Left hindlimb (tissue), 1 donor: ENCODE measurements at regions not wholly inside any gene's neighbourhood (a gene's known extent, or its start where the extent isn't known, plus 50 kb on each side); places are given as distances from the start of the nearest gene placed in this dataset.
"Not testable (repeated sequence)": the region's sequence is repeated elsewhere in the genome, so short reads cannot be mapped to it uniquely, and the experiment has no call there.

ENCODE experiments used
- DNase-seq: peaks from one replicate; pipeline ENCODE4 v3.0.0-alpha.2; 2018

GRCh38 chr20:48350313-48350988 lies 477.3 kb downstream of the PREX1 start:
- DNase-seq: no peak

- no peak for DNase-seq
Observed at GRCh38 chr20:48349656-48350055, 478.1 kb downstream of the PREX1 start.

GRCh38 chr20:48348022-48348421 lies 479.8 kb downstream of the PREX1 start:
- DNase-seq: no peak

- DNase-seq: no peak
Observed at GRCh38 chr20:48342822-48343513, 484.8 kb downstream of the PREX1 start.

- DNase-seq: no peak
Observed at GRCh38 chr20:48340883-48341281, 486.9 kb downstream of the PREX1 start.

GRCh38 chr20:48339986-48340882 lies 487.6 kb downstream of the PREX1 start:
- no peak for DNase-seq

- peak; percentile 66 for DNase-seq
Observed at GRCh38 chr20:48339190-48339985, 488.4 kb downstream of the PREX1 start.

GRCh38 chr20:48338717-48339116 lies 489.1 kb downstream of the PREX1 start:
- no peak for DNase-seq

- no peak for DNase-seq
Observed at GRCh38 chr20:48336597-48336996, 491.2 kb downstream of the PREX1 start.

- DNase-seq: peak; percentile 51
Observed at GRCh38 chr20:48335308-48336050, 492.3 kb downstream of the PREX1 start.

- no peak for DNase-seq
Observed at GRCh38 chr20:48333707-48334106, 494.1 kb downstream of the PREX1 start.

GRCh38 chr20:48332555-48332954 lies 495.2 kb downstream of the PREX1 start:
- DNase-seq: no peak

- no peak for DNase-seq
Observed at GRCh38 chr20:48331518-48332286, 496.1 kb downstream of the PREX1 start.

GRCh38 chr20:48329676-48330664 lies 497.8 kb downstream of the PREX1 start:
- no peak for DNase-seq

- DNase-seq: no peak
Observed at GRCh38 chr20:48329031-48329615, 498.7 kb downstream of the PREX1 start.

GRCh38 chr20:48327848-48328247 lies 500.0 kb downstream of the PREX1 start:
- DNase-seq: not testable (repeated sequence)

GRCh38 chr20:48326868-48327267 lies 500.9 kb downstream of the PREX1 start:
- DNase-seq: no peak

GRCh38 chr20:48326434-48326691 lies 501.4 kb downstream of the PREX1 start:
- DNase-seq: no peak

- DNase-seq: no peak
Observed at GRCh38 chr20:48325656-48326433, 502.0 kb downstream of the PREX1 start.
